MCF 10A (cell line): ENCODE measurements at regions not wholly inside any gene's neighbourhood (a gene's known extent, or its start where the extent isn't known, plus 50 kb on each side); places are given as distances from the start of the nearest gene placed in this dataset.

Source experiments
- BruUV-seq: library from RNA; stranded (reverse); fragments of 400-500 nt; replicated peaks from 2 replicates; lab custom pipeline; 2021; lab: Mats Ljungman, UMichigan
- CTCF ChIA-PET: fragments of 300-600 bp; sonication (Branson Sonifier 250); formaldehyde crosslinking; extraction: SDS; loops from one replicate; lab custom pipeline; 2021; ENCODE audit warnings: antibody characterized with exemption, inconsistent platforms; lab: Yijun Ruan, JAX
- POLR2A ChIA-PET: fragments of 300-600, 350-650 bp; sonication (Branson Sonifier 250); formaldehyde crosslinking; extraction: SDS; loops from one replicate; lab custom pipeline; 2020; ENCODE audit warnings: antibody characterized with exemption, inconsistent platforms; lab: Yijun Ruan, JAX
- DNase-seq: peaks from one replicate; pipeline ENCODE4 v3.0.0-alpha.2; 2018; ENCODE audit not compliant: unreplicated experiment
- H3K27ac Mint-ChIP-seq: one replicate; pipeline ENCODE4 v1.8.0; 2022; ENCODE audit warnings: mild to moderate bottlenecking, low read depth, mixed read lengths; ENCODE audit not compliant: unreplicated experiment
- H3K27me3 Mint-ChIP-seq: one replicate; pipeline ENCODE4 v1.8.0; 2022; ENCODE audit warnings: mixed read lengths; ENCODE audit not compliant: insufficient read depth, unreplicated experiment
- H3K36me3 Mint-ChIP-seq: one replicate; pipeline ENCODE4 v1.8.0; 2022; ENCODE audit warnings: mild to moderate bottlenecking, moderate library complexity, mixed read lengths; ENCODE audit not compliant: insufficient read depth, unreplicated experiment
- H3K4me1 Mint-ChIP-seq: one replicate; pipeline ENCODE4 v1.8.0; 2022; ENCODE audit warnings: mixed read lengths; ENCODE audit not compliant: insufficient read depth, unreplicated experiment
- H3K4me3 Mint-ChIP-seq: one replicate; pipeline ENCODE4 v1.8.0; 2022; ENCODE audit warnings: mild to moderate bottlenecking, moderate library complexity, mixed read lengths; ENCODE audit not compliant: unreplicated experiment
- H3K9me3 Mint-ChIP-seq: one replicate; pipeline ENCODE4 v1.8.0; 2022; ENCODE audit warnings: mixed read lengths; ENCODE audit not compliant: unreplicated experiment
- intact Hi-C: fragments of 100-400 bp; cut with micrococcal nuclease; formaldehyde crosslinking; loops from 2 replicates; pipeline ENCODE4 v1.14.1; 2022
- TF ChIP-seq, protein P1 (sequence below): fragments of 200-600 bp; IDR thresholded peaks from one replicate; pipeline ENCODE4 v1.8.0; 2022; ENCODE audit warnings: antibody characterized with exemption, mild to moderate bottlenecking; ENCODE audit not compliant: unreplicated experiment

DNA sequence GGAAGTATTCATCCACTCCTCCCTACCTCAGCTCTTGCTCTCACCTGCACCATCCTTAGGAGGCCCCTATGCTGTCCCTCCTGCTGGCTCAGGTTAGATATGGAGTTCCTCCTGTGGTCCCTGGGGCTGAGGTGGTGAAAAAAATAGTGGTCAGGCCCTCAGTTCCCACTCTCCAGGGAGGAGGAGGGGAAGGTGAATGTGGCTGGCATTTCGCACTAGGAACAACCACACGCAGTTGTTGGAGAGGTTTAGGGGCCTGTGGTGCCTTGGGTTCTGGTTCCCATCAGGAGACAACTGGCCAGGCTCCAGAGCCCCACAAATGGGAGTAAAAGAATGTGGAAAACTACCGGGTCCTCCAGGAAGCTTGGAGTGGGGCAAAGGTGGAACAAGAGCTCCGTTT lies 81.7 kb upstream of the HSPA9 start:
- intact Hi-C loops, result no loop called here
- ChIA-PET POLR2A (interaction anchor here (0.8 kb wide), 1 partner anchor 7 kb away, joined by 4 read pairs; no protein-coding TSS in a partner anchor), CTCF (interaction anchor here (0.6 to 1.5 kb wide), 5 partner anchors 9 to 443 kb away, joined by 3 to 4 read pairs (median 4); no protein-coding TSS in a partner anchor)
- DNase-seq, result no peak
- Mint-ChIP-seq H3K9me3 (no peaks in the 10 kb centered on the region), H3K4me1 (no peaks in the 10 kb centered on the region), H3K4me3 (no peak overlapping the region), H3K36me3 (no peaks in the 10 kb centered on the region), H3K27ac (no peak overlapping the region), H3K27me3 (no peaks in the 10 kb centered on the region)
- BruUV-seq, result no TSS peak
- TF ChIP-seq, protein P1, sequence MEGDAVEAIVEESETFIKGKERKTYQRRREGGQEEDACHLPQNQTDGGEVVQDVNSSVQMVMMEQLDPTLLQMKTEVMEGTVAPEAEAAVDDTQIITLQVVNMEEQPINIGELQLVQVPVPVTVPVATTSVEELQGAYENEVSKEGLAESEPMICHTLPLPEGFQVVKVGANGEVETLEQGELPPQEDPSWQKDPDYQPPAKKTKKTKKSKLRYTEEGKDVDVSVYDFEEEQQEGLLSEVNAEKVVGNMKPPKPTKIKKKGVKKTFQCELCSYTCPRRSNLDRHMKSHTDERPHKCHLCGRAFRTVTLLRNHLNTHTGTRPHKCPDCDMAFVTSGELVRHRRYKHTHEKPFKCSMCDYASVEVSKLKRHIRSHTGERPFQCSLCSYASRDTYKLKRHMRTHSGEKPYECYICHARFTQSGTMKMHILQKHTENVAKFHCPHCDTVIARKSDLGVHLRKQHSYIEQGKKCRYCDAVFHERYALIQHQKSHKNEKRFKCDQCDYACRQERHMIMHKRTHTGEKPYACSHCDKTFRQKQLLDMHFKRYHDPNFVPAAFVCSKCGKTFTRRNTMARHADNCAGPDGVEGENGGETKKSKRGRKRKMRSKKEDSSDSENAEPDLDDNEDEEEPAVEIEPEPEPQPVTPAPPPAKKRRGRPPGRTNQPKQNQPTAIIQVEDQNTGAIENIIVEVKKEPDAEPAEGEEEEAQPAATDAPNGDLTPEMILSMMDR, result no peak

DNA sequence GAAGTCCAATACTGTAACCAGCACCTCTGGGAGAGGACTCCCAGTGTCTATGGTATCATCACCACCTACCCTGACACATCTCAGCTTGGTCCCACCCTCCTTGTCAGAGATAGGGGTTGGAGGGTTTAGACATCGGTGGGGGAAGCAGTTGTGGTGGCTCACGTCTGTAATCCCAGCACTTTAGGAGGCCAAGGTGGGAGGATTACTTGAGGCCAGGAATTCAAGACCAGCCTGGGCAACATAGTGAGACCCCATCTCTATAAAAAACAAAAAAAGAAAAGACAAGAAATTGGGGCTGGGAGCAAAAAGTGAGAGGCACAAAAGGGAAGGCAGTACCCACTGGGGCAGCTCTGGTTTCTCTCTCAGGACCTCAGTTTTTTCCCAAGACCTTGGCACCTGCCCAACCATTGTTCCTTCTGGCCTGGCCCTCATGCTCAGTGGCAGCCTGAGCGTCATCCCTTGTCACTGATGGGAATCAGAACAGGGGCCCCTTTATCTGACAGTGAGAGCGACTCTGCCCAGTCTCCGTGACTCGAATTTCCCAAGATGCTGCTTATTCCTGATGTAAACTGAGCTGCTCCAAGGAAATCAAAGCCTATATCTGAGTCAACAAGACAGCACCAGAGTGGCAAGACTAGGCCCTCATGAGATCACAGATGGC lies 80.5 kb upstream of the HSPA9 start:
- Mint-ChIP-seq H3K4me1 (no peaks in the 10 kb centered on the region), H3K36me3 (no peaks in the 10 kb centered on the region), H3K27ac (no peak overlapping the region), H3K9me3 (no peaks in the 10 kb centered on the region), H3K4me3 (no peak overlapping the region), H3K27me3 (no peaks in the 10 kb centered on the region)
- CTCF ChIA-PET, result interaction anchor here (0.5 to 1.5 kb wide), 6 partner anchors 8 to 522 kb away, joined by 3 to 4 read pairs (median 4); no protein-coding TSS in a partner anchor
- intact Hi-C loops, result no loop called here
- DNase-seq, result peak; percentile 63
- BruUV-seq, result no TSS peak
- POLR2A ChIA-PET, result no interaction called here
- TF ChIP-seq, protein P1, result no peak

- intact Hi-C loops, result no loop called here
- POLR2A ChIA-PET, result no interaction called here
- Mint-ChIP-seq H3K9me3 (no peaks in the 10 kb centered on the region), H3K27ac (no peak overlapping the region), H3K36me3 (no peaks in the 10 kb centered on the region), H3K4me1 (no peaks in the 10 kb centered on the region), H3K27me3 (no peaks in the 10 kb centered on the region), H3K4me3 (no peak overlapping the region)
- no TSS peak for BruUV-seq
- CTCF ChIA-PET, result interaction anchor here (0.6 to 3.2 kb wide), 16 partner anchors 9 to 669 kb away, joined by 3 to 23 read pairs (median 6); no protein-coding TSS in a partner anchor
- TF ChIP-seq, protein P1, result no peak
- DNase-seq, result no peak
Observed at GRCh38 chr5:138654281-138654867, 79.2 kb upstream of the HSPA9 start.

DNA sequence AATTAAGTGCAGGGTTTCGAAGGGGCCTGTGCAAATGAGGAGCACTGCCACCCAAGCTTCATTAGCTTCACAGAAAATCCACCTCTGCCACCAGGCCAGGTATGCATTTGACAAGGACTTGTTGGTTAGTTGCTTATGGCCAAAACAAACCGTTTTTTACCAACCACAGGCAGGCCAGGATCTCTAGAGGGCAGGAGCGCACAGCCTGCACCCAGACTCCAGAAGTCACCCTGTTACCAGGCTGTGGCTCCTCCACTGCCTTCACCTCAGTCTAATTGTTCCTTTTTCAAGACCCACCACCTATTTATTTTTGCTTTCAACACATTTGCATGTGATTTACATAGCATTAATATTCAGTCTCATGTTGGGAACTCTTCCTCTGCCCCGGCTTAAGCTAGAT lies 78.3 kb upstream of the HSPA9 start:
- no peak overlapping the region for H3K4me3 Mint-ChIP-seq
- CTCF ChIA-PET, result interaction anchor here (0.6 to 3.2 kb wide), 27 partner anchors 9 to 608 kb away, joined by 3 to 23 read pairs (median 5); no protein-coding TSS in a partner anchor
- H3K9me3 Mint-ChIP-seq, result no peaks in the 10 kb centered on the region
- POLR2A ChIA-PET, result interaction anchor here (1.1 to 1.7 kb wide), 2 partner anchors 11 to 12 kb away, joined by 4 to 5 read pairs; no protein-coding TSS in a partner anchor
- H3K4me1 Mint-ChIP-seq, result no peaks in the 10 kb centered on the region
- intact Hi-C loops, result loop anchor here (2.0 kb wide), 2 partner anchors 71 to 101 kb away; no protein-coding TSS in a partner anchor
- DNase-seq, result peak; percentile 66
- BruUV-seq, result no TSS peak
- H3K36me3 Mint-ChIP-seq, result no peaks in the 10 kb centered on the region
- no peaks in the 10 kb centered on the region for H3K27me3 Mint-ChIP-seq
- H3K27ac Mint-ChIP-seq, result no peak overlapping the region
- TF ChIP-seq, protein P1, result peak; percentile 51
